GM23248 (cell line): ENCODE measurements at regions not wholly inside any gene's neighbourhood (a gene's known extent, or its start where the extent isn't known, plus 50 kb on each side); places are given as distances from the start of the nearest gene placed in this dataset.

Source experiments
- EZH2 ChIP-seq: fragments of 200-600 bp; sonication (generic); IDR thresholded peaks from 2 replicates; pipeline ENCODE4 v1.6.1; 2018; ENCODE audit warnings: antibody characterized with exemption, mild to moderate bottlenecking; ENCODE audit not compliant: insufficient read depth, poor library complexity, severe bottlenecking
- EZH2phosphoT487 ChIP-seq: fragments of 200-600 bp; sonication (generic); IDR thresholded peaks from 2 replicates; pipeline ENCODE4 v1.6.1; 2018; ENCODE audit warnings: antibody characterized with exemption, moderate library complexity, mild to moderate bottlenecking, low read depth; ENCODE audit not compliant: insufficient read depth

GRCh38 chr22:27154717-27155116, 497.3 kb downstream of the MIAT start:
- no peak for TF ChIP-seq EZH2
- TF ChIP-seq EZH2phosphoT487: no peak
